ENCODE measurements at regions not wholly inside any gene's neighbourhood (a gene's known extent, or its start where the extent isn't known, plus 50 kb on each side); places are given as distances from the start of the nearest gene placed in this dataset.

DNA sequence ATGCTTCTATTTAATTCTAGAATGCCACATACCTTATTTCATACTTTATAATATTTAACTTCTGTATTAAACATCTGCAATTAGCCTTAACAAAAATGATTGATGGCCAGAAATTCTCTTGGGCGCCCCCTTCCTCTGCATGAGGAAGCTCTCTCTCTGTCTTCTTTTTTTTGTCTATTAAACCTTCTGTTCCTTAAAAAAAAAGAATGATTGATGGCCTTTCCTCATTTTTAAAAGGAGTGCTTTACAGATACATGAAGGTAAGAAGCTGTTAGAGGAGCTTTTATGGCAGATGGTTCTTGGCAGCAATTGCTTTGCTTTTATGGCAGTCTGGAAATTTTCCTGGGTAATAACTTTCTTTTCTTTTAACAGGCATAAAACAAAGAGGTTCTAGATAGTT lies 526.9 kb downstream of the SLC4A3 start:
- FAIRE-seq (no peak), DNase-seq (ENCODE audit: low spot score) (no peak)

DNA sequence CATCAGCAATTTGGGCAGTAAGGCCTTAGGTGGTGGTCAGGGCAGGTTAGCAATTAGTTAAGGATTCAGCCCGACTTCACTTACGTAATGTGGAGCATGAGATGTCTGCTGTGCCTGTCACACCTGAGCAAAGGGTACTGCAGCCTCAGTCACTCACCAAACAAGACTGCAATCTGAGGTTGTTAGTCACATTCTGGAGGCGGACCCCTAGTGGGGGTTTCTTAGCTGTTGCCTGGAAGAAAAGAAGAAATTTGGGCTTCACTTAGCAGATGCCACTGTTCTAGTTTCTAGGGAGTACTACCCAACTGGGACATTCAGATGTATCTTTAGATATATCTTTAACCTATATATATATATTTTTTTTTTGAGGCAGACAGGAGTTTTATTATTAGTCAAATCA lies 529.9 kb downstream of the SLC4A3 start:
- no peak for FAIRE-seq
- DNase-seq (ENCODE audit: low spot score) = no peak

DNA sequence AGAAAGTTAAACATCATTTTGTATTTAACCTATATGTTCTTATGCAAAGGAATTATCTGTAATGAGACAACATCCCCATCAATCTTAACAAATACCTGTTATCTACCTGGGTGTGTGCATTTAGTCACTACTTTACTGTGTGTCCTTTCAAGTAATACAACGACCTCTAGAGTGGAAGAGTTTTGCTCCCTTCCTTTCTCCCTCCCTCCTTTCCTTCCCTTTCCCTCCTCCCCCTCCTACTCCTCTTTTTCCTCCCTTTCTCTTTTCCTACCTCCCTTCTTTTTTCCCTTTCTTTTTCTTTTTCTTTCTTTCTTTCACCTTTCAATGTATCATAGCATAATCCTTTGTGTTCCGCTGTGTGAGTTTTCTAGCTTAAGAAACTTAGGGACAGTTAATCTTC lies 532.3 kb downstream of the SLC4A3 start:
- DNase-seq (ENCODE audit: low spot score) (no peak), FAIRE-seq (no peak)

DNA sequence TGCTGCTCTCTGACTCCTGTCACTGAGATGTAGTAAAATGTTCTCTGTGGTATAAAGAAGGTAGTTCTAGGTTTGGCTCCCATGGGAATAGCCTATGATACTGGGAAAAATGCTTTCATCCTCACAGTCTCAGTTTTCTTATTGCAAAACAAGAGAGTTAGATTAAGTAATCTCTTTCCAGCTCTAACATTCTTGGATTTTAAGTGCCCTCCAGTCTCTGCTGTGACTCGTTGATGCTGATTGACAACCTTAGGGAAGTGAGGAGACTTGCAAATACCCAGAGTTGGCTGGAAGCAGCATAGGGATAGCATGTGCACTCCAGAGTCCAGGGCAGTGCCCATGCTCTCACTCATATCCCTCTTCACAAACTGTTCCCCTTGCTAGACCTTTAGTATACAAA lies 534.9 kb downstream of the SLC4A3 start:
- DNase-seq (ENCODE audit: low spot score) (no peak), FAIRE-seq (no peak)

DNA sequence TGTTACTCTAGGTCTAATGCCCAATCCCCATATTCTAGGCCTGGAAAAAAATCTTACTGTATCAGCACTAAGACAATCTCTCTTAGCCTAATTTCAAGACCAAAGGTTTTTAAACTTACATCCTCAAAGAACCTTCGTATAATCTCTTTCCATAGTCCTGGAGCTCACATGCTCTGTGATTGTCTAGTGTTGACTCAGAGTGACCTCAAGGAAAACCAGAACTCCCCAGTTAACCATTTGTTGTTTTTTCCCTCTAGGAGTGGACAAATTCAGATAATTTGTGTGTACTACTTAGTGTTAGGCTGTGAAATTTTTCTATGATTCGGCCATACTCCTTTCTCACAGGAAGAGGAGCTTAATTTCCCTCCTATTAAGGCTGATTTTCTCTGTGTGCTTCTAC lies 536.1 kb downstream of the SLC4A3 start:
- FAIRE-seq = no peak
- peak; percentile 24 for DNase-seq (ENCODE audit: low spot score)

DNA sequence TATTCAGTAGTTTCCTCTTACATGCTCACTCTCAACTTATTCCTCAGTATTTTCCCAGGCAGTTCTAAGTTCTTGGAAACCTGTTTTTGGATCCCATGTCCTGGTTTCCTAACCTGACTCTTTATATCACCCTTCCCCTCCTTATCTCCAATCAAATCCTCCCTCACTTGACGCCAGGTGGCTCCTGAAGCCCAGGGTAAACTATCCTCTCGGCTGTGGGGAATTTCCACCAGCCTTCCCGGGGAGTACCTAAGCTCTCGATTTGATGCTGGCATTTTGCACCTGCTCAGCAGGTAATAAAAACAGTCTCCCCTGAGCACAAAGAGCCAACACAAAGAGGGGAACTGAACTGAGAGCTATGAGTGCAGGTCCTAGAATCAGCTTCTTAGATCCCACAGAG lies 538.0 kb downstream of the SLC4A3 start:
- DNase-seq (ENCODE audit: low spot score) (no peak), FAIRE-seq (no peak)

DNA sequence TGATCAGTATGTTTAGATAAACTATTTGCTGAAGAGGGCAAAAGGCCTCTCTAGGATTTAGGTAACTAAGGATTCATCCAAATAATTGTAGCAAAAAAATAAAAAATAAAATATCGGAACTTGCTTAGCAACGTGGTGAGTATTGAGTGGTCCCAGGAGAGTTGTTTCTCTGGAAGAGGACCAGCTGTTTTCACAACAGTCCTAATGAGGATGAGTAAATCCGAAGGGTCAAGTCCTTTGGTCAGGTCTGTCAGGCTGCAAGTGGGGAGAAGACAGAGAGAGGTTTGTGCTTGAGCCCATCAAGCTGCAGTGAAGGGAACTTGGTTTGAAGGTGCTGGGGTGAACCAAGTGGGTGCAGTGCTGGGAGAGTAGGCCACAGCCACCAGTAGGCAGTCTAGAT lies 539.2 kb downstream of the SLC4A3 start:
- no peak for FAIRE-seq
- no peak for DNase-seq (ENCODE audit: low spot score)

DNA sequence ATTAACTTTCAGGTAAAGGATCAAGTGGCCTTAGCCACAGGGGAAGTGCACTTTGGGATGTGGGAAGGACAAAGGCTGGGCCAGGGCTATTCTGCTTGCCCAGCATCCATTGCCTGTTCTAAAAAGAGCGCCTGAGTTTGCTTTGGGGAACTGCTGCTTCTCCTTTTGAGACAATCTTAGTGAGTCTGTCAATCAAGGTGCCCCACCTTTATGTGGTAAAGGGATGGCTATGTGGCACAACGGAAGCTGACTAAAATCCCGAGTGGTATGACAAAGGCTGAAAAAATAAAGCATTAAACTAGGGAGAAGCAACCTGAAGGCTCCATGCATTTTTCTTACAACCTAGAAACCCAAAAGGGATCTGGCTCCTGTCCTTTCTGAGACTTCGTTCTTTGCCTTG lies 540.5 kb downstream of the SLC4A3 start:
- no peak for FAIRE-seq

DNA sequence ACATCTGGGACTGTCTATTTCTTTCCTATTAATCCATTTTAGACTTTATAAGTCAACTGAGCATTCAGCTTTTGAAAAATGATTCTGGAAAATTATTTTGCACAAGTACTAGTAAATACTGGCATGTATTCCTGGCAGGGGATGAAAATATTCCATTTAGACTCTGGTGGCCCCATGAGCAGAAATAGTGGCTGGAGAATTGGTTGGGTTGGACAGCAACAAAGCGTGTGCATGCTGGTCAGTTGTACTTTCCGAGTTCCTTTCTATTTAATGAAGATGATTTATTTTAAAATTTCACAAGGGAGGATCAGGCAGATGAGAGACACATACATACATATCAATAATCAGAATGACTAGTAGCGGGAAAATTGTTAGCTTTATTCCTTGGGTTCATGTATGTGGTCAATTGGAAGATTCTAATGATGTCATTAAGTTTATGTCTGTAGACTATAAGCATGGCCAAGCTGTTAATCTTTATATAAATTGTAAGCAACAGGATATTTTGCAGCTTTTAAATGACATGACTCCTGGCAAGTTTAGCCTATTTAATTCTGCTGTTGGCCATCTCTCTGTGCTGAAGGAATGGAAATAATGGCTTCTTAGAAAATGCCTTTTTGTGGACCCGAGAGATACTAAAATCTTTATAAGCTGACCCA lies 541.6 kb downstream of the SLC4A3 start:
- FAIRE-seq = no peak

More for the DNA sequence above, 540.5 kb downstream of the SLC4A3 start:
- no peak for DNase-seq (ENCODE audit: low spot score)

DNA sequence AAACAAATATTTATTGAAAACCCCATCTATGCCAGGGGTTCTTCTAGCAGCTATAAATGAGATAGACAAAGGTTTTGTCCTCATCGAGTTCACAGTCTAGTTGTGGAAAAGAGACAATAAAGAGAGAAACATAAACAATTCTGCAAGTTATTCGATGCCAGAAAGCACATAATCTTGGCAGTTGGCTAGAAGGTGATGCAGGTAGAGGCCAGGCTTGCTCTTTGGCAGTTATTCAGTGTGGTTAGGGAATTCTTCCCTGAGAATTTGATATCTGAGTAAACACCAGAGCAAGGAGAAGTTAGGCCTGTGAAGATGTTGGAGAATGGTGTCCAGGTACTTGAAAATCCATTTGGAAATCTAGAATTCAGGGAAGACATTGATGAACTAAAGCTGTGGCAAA lies 547.4 kb downstream of the SLC4A3 start:
- FAIRE-seq (no peak), DNase-seq (ENCODE audit: low spot score) (no peak)

More for the DNA sequence above, 541.6 kb downstream of the SLC4A3 start:
- no peak for DNase-seq (ENCODE audit: low spot score)

DNA sequence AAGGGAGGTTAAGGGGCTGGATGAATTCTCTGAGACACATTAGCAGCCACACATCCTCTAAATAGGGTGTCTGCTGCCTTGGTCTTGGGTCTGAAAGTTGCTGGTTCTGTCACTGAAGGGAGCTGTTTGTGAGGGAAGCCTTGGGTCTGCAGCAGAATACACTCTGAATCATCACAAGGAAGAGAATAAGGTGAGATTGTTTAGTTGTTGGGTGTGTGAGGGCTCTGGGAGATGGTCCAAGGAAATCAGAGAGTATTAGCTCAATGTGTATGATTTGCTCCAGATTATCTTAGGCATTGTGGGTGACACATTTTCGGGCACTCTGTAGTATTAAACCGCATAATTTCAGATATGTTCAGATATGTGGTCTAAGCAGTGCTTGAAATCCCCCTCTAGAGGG lies 548.5 kb downstream of the SLC4A3 start:
- FAIRE-seq (no peak), DNase-seq (ENCODE audit: low spot score) (no peak)

DNA sequence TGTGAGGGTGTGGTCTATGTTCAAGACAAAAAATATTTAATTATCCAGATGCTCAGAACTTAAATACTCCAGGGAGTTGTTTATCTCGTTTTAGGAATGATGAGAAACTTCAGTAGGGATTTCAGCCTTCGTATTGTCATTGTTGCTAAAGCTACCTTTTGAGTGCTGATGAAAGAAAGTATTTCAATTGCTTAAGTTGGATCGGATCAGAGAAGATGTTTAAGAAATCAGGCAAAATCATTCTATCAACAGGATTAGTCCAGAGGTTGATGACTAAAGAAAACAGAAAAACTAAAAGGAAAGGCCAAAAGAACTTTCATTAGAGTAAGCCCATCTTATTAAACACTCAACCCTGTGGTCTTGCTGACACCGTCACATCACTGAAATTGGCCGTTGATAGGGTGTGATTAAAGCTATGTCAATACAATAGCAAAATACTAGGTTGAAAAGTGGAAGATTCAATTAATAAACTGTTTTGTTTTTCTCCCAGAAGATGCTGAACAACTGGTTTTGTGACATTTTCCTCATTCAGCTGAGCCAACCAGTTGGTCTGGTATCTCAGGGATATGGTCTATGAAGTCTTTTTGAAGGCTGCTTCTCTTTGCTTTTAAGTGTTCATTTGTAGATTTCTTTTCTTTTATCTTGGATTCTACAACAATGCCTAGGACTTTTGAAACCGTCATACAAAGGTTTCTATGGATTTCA lies 551.7 kb downstream of the SLC4A3 start:
- FAIRE-seq = no peak
- no peak for DNase-seq (ENCODE audit: low spot score)

DNA sequence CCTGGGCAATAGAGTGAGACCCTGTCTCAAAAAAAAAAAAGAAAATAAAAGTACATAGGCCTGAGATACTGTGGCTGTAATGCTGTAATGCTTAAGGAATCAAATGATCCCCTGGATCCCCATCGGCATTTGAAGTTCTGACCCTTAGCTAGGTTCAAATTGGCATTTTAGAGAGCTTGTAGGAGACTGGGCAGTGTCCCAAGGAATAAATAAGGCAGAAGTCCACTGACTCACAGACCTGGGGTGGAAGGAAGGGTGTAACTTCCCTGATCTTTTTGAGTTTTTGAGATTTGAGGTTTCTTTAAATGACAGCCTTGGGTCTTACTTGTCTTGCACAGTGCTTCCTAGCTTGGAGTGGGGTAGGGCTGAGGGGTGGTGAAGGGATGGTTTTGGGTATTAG lies 553.7 kb downstream of the SLC4A3 start:
- FAIRE-seq (no peak), DNase-seq (ENCODE audit: low spot score) (no peak)

DNA sequence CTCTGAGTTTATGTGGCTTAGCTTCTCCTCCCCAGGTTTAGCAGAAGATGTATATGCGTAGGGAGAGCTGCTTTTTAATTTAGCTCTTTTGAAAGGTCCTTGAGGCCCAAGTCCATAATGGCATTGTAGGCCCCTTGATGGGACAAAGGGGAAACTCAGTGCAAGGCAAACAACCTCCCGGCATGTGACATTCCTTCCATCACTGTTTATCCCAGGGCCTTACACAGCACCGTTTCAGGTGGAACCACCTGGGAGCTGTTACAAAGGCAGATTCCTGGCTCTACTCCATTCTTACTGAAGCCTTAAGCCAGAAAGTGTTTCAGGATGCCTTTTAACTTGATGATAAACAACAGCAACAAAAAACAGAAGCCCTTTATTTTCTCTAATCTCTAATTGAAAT lies 555.4 kb downstream of the SLC4A3 start:
- FAIRE-seq (no peak), DNase-seq (ENCODE audit: low spot score) (no peak)

DNA sequence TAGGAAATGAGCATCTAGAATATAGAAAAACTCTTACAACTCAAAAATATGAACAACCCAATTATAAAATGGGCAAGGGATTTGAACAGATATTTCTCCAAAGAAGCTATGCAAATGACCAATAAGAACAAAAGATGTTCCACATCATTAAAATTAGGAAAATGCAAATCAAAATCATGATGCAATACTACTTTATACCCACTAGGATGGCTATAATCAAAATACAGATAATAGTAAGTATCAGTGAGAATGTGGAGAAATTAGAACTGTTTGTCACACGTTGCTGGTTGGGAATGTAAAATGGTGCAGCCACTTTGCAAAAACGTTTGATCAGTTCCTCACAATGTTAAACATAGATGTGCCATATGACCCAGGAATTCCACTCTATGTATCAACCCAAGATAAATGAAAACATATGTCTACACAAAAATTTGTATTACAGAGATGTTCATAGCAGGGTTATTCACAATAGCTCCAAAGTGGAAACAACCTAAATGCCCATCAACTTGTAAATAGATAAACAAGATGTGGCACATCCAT lies 558.4 kb downstream of the SLC4A3 start:
- FAIRE-seq (no peak), DNase-seq (ENCODE audit: low spot score) (no peak)

DNA sequence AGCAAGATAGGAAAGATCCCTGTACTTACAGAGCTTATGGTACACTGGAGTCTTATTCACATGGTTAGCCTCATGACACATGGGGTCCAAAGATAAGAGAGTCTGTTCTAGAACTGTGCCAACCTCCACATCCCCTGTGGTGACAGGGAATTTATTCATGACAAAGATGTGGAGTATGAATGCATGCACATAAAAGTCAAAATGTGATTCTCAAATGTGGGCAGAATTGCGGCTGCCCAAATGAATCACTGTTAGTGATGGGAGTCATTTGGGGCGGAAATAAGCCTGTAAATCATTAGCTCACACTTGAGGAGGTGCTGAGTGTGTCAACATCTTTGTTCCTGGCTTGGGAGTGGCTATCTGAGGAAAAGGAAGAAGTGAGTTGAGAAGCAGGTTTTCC lies 560.6 kb downstream of the SLC4A3 start:
- FAIRE-seq (peak; percentile 99), DNase-seq (ENCODE audit: low spot score) (peak; percentile 98)

DNA sequence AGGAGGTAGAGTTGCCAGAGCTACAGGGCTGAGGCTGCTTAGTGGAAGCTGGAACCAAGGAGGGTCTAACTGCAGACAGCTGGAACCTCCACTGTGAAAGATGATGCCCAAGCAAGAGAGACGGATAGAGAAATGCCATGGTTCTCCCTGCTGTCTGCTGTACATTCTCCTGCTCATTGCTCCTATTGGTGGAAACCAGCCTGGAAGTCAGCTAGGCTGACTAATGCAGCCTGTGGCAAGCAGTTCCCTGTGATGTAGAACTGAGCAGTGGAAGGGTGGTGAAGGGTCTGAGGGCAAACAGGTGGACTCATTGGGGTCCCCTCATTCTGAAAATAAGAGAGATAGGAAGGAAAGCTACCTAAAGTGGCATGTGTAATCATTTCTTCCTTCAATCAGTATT lies 563.6 kb downstream of the SLC4A3 start:
- FAIRE-seq (no peak), DNase-seq (ENCODE audit: low spot score) (no peak)

DNA sequence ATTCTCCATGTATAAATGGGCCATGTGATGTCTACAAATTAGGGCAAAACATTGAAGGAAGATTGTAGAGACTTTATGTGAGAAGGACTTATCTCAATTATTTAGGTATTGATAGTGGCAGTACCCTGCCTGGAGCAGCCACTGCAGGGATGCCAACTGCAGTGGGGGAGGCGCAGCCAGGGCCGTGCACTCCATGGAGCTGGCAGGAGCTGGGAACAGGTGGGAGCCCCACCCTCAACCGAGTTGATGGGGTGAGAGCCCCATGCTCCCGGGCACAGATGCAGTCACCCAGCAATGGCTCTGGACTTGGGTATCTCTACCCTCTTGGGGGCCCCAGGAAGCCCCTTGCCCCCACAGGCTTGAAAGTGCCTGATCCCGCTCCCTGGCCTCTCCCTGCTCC lies 564.3 kb downstream of the SLC4A3 start:
- DNase-seq (ENCODE audit: low spot score) (no peak), FAIRE-seq (no peak)

DNA sequence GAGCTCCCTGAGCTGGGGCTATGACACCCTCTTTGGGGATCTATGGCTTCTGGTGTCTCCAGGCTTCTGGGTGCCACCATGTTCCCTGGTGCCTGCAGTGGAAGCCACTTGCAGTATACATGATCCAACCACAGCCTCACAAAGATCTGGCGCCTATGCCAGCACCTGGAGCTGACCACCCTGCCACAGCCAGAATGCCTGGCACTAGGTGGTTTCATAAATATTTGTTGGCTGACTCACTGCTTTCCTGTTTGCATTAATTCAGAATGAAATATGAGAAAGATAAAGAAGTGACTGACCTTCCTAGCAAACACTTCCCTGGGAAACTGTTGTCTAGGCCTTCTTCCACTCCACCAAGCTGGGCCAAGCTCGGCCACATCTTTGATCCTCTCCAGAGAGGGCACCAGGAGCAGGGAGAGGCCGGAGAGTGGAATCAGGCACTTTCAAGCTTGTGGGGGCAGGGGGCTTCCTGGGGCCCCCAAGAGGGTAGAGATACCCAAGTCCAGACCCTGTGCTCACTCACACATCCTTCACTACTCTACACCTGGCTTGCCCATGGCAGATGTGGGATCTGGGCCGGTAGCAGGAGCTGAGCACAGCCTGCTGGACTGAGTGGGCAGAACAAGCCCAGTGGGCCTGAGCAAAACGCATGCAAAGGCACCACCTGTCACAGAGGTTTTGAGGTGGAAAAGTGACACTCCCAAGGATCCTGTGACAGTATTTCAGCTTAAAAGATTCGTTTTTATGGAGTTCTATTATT lies 565.7 kb downstream of the SLC4A3 start:
- FAIRE-seq = peak; percentile 56
- peak; percentile 70 for DNase-seq (ENCODE audit: low spot score)

DNA sequence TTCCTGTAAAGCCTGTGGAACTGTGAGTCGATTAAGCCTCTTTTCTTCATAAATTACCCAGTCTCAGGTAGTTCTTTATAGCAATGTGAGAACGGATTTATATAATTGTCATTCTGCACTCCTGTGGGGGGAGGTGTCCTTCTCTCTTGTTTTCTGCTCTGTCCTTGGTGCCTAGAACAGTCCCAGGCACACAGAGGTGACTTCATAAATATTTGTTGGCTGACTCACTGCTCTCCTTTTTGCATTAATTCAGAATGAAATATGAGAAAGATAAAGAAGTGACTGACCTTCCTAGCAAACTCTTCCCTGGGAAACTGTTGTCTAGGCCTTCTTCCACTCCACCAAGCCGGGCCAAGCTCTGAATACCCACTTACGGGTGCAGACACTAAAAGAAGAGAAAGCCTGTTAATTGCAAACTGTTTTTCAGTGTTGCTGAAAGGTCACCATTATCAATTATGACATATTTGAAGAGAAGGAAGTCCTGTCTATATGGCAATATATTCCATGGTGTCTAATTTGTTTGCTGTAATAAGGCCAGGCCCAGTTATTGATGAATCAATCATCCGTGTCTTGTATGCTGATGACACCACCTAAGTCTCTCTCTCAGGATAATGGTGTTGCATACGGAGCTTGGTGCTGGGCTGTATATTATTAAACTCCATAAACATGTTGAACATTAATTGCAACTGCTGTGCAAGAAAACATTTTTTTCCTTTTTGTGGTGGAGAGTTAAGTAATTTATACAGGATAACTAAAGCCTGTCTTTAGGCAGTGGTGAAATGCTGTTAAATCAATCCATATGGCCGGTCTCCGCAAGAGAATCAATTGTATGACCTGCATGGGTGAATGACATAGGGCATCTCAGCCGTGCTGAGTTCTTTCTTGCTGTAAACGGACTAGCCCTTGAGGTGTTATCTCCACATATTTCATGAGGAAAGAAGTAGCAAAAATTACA lies 567.5 kb downstream of the SLC4A3 start:
- DNase-seq (ENCODE audit: low spot score) = peak; percentile 43

DNA sequence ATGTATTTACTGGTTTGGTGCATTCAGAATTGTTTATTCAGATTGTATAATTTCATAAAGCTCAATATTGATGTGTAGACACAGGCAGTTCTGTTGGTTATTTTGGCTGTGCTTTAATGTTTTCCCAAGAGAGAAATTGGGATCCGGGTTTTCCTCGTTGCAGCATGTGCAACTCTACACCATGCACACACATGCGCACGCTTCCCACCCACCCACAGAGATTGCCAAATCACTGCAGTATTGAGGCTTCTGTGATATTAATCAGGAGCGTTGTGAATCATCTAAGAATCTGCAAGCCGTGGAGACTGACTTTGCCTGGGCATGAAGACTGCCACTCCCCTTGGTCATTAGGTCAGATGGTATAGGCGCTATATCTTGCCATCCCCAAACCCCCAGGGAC lies 571.5 kb downstream of the SLC4A3 start:
- no peak for DNase-seq (ENCODE audit: low spot score)
- FAIRE-seq = no peak

More for the DNA sequence above, 567.5 kb downstream of the SLC4A3 start:
- FAIRE-seq = no peak
